IMR-90 (cell line): ENCODE measurements at regions not wholly inside any gene's neighbourhood (a gene's known extent, or its start where the extent isn't known, plus 50 kb on each side); places are given as distances from the start of the nearest gene placed in this dataset.

Source experiments
- ATAC-seq: fragments of 200-7000 bp; cut with Tn5 transposase; 2 replicates; pipeline ENCODE4 v1.9.1; 2020; ENCODE audit warnings: low read depth, mild to moderate bottlenecking, moderate library complexity
- BruUV-seq: library from RNA; stranded (reverse); fragments of 400-500 nt; replicated peaks from 2 replicates; lab custom pipeline; 2021; lab: Mats Ljungman, UMichigan
- CTCF ChIA-PET: fragments of 300-600 bp; formaldehyde crosslinking; extraction: SDS; loops from one replicate; lab custom pipeline; 2021; ENCODE audit warnings: antibody characterized with exemption; lab: Yijun Ruan, JAX
- POLR2A ChIA-PET: fragments of 300-600 bp; sonication (Branson Sonifier 250); formaldehyde crosslinking; loops from one replicate; lab custom pipeline; 2022; ENCODE audit warnings: antibody characterized with exemption; ENCODE audit not compliant: unreplicated experiment; lab: Charles Lee
- DNase-seq: peaks from one replicate; pipeline ENCODE4 v3.0.0; 2013
- H2AFZ ChIP-seq: replicated peaks from 2 replicates; pipeline ENCODE3; 2013; ENCODE audit warnings: low read length, mild to moderate bottlenecking; ENCODE audit not compliant: poor library complexity
- H2AK5ac ChIP-seq: 2 replicates; pipeline ENCODE4 v1.6.1; 2013; ENCODE audit warnings: low read depth, low read length, inconsistent platforms
- H2AK9ac ChIP-seq: replicated peaks from 2 replicates; pipeline ENCODE3; 2013; ENCODE audit warnings: mild to moderate bottlenecking, low read depth, low read length, moderate library complexity; ENCODE audit not compliant: poor library complexity
- H2BK120ac ChIP-seq: 2 replicates; pipeline ENCODE4 v1.6.1; 2013; ENCODE audit warnings: low read depth, low read length, inconsistent platforms
- H2BK15ac ChIP-seq: 3 replicates; pipeline ENCODE4 v1.6.1; 2013; ENCODE audit warnings: low read depth, low read length, inconsistent platforms
- H2BK20ac ChIP-seq: 2 replicates; pipeline ENCODE4 v1.6.1; 2013; ENCODE audit warnings: low read depth, mild to moderate bottlenecking, inconsistent platforms, low read length, moderate library complexity
- H2BK5ac ChIP-seq: 2 replicates; pipeline ENCODE4 v1.6.1; 2013; ENCODE audit warnings: mild to moderate bottlenecking, low read depth, low read length, inconsistent platforms; ENCODE audit not compliant: poor library complexity, severe bottlenecking
- H3K14ac ChIP-seq: replicated peaks from 2 replicates; pipeline ENCODE4 v1.6.1; 2013; ENCODE audit warnings: low read depth, low read length, inconsistent platforms
- H3K18ac ChIP-seq: 2 replicates; pipeline ENCODE4 v1.6.1; 2013; ENCODE audit warnings: low read depth, low read length, control low read depth
- H3K23ac ChIP-seq: 2 replicates; pipeline ENCODE4 v1.6.1; 2013; ENCODE audit warnings: low read depth, low read length, inconsistent platforms
- H3K27ac ChIP-seq: 2 replicates; pipeline ENCODE4 v1.5.1; 2013; ENCODE audit warnings: mild to moderate bottlenecking, control low read depth, low read length; ENCODE audit not compliant: insufficient read depth
- H3K27me3 ChIP-seq: 2 replicates; pipeline ENCODE4 v1.6.1; 2013; ENCODE audit warnings: low read length; ENCODE audit not compliant: control insufficient read depth, insufficient read depth
- H3K36me3 ChIP-seq: 2 replicates; pipeline ENCODE4 v1.6.1; 2013; ENCODE audit warnings: low read length, mixed read lengths; ENCODE audit not compliant: control insufficient read depth, insufficient read depth
- H3K4ac ChIP-seq: 2 replicates; pipeline ENCODE4 v1.6.1; 2013; ENCODE audit warnings: low read depth, low read length, inconsistent platforms
- H3K4me1 ChIP-seq: 2 replicates; pipeline ENCODE4 v1.6.1; 2013; ENCODE audit warnings: low read length, mixed read lengths; ENCODE audit not compliant: control insufficient read depth, insufficient read depth
- H3K4me2 ChIP-seq: 2 replicates; pipeline ENCODE4 v1.6.1; 2013; ENCODE audit warnings: low read depth, mild to moderate bottlenecking, control low read depth, low read length, moderate library complexity
- H3K4me3 ChIP-seq: 2 replicates; pipeline ENCODE4 v1.5.1; 2013; ENCODE audit warnings: low read depth, mild to moderate bottlenecking, control low read depth, low read length, moderate library complexity; ENCODE audit not compliant: insufficient read depth
- H3K56ac ChIP-seq: 2 replicates; pipeline ENCODE4 v1.6.1; 2013; ENCODE audit warnings: low read length, inconsistent platforms; ENCODE audit not compliant: insufficient read depth; ENCODE audit errors: extremely low read depth
- H3K79me1 ChIP-seq, 2 experiments: 2 replicates each; pipeline ENCODE4 v1.6.1; 2013; ENCODE audit warnings: low read length in 2 of 2, inconsistent platforms in 1 of 2, low read depth in 1 of 2
- H3K9ac ChIP-seq: 2 replicates; pipeline ENCODE4 v1.6.1; 2013; ENCODE audit warnings: low read depth, low read length, control low read depth
- H3K9me1 ChIP-seq: 2 replicates; pipeline ENCODE4 v1.6.1; 2013; ENCODE audit warnings: low read length, inconsistent platforms; ENCODE audit not compliant: insufficient read depth
- H3K9me3 ChIP-seq: 2 replicates; pipeline ENCODE4 v1.6.1; 2013; ENCODE audit warnings: low read length; ENCODE audit not compliant: control insufficient read depth, insufficient read depth
- H4K20me1 ChIP-seq: 2 replicates; pipeline ENCODE4 v1.6.1; 2013; ENCODE audit warnings: low read length, inconsistent platforms; ENCODE audit not compliant: insufficient read depth
- H4K5ac ChIP-seq: 2 replicates; pipeline ENCODE4 v1.6.1; 2013; ENCODE audit warnings: mild to moderate bottlenecking, low read depth, low read length, control low read depth
- H4K8ac ChIP-seq, 2 experiments: 2 replicates each; pipeline ENCODE4 v1.6.1; 2013; ENCODE audit warnings: low read depth in 2 of 2, low read length in 2 of 2, control low read depth in 1 of 2, inconsistent platforms in 1 of 2
- H4K91ac ChIP-seq: 2 replicates; pipeline ENCODE4 v1.6.1; 2013; ENCODE audit warnings: low read depth, low read length, inconsistent platforms; ENCODE audit not compliant: insufficient read depth
- BHLHE40 ChIP-seq: fragments of 150-350 bp; IDR thresholded peaks from 2 replicates; pipeline ENCODE4 v1.6.1; 2016; ENCODE audit warnings: mild to moderate bottlenecking, low read depth, low read length
- CEBPB ChIP-seq: IDR thresholded peaks from 2 replicates; pipeline ENCODE4 v1.6.1; 2012; ENCODE audit warnings: low read depth, low read length, improper control_type of control experiment
- CHD1 ChIP-seq: IDR thresholded peaks from 2 replicates; pipeline ENCODE4 v1.6.1; 2012; ENCODE audit warnings: low read depth, low read length, improper control_type of control experiment
- FOS ChIP-seq: fragments of 150-350 bp; IDR thresholded peaks from 2 replicates; pipeline ENCODE4 v1.6.1; 2016; ENCODE audit warnings: low read depth, low read length
- MAFK ChIP-seq: IDR thresholded peaks from 2 replicates; pipeline ENCODE4 v1.6.1; 2012; ENCODE audit warnings: low read depth, low read length, improper control_type of control experiment
- MAZ ChIP-seq: IDR thresholded peaks from 2 replicates; pipeline ENCODE4 v1.6.1; 2012; ENCODE audit warnings: low read depth, mild to moderate bottlenecking, low read length, improper control_type of control experiment, moderate library complexity, borderline replicate concordance
- MXI1 ChIP-seq: IDR thresholded peaks from 2 replicates; pipeline ENCODE4 v1.6.1; 2012; ENCODE audit warnings: low read depth, mild to moderate bottlenecking, low read length, moderate library complexity, borderline replicate concordance
- NFE2L2 ChIP-seq: fragments of 150-350 bp; IDR thresholded peaks from 2 replicates; pipeline ENCODE4 v1.6.1; 2016; ENCODE audit warnings: low read depth, mild to moderate bottlenecking, low read length
- POLR2A ChIP-seq: IDR thresholded peaks from 2 replicates; pipeline ENCODE4 v1.6.1; 2012; ENCODE audit warnings: mild to moderate bottlenecking, low read depth, low read length
- RAD21 ChIP-seq: IDR thresholded peaks from 2 replicates; pipeline ENCODE4 v1.6.1; 2012; ENCODE audit warnings: low read length, improper control_type of control experiment
- RCOR1 ChIP-seq: IDR thresholded peaks from 2 replicates; pipeline ENCODE4 v1.6.1; 2012; ENCODE audit warnings: mild to moderate bottlenecking, low read length, improper control_type of control experiment; ENCODE audit not compliant: insufficient replicate concordance
- RFX5 ChIP-seq: IDR thresholded peaks from 2 replicates; pipeline ENCODE4 v1.8.0; 2012; ENCODE audit warnings: low read depth, mild to moderate bottlenecking, low read length, moderate library complexity
- SMC3 ChIP-seq: fragments of 150-350 bp; IDR thresholded peaks from 2 replicates; pipeline ENCODE4 v1.6.1; 2016; ENCODE audit warnings: low read depth, mild to moderate bottlenecking, antibody characterized with exemption, low read length, moderate library complexity
- WGBS, 2 experiments: methylation state at CpG; one replicate each; pipeline versions ENCODE4 v1.1.5 to v1.1.7; 2013; ENCODE audit warnings: missing lambda C conversion rate in 2 of 2; ENCODE audit not compliant: insufficient read length in 1 of 2; ENCODE audit errors: extremely low coverage in 2 of 2; 5-methylcytosine and 5-hydroxymethylcytosine counted together
- dilution Hi-C: fragments of 300-500 bp; cut with HindIII; formaldehyde crosslinking; loops from one replicate; pipeline ENCODE4 v1.14.3; 2018; ENCODE audit warnings: low sequenced_read_pairs; ENCODE audit not compliant: unreplicated experiment
- in situ Hi-C: fragments of 300-500 bp; cut with MboI; formaldehyde crosslinking; loops from 3 replicates; pipeline ENCODE4 v1.14.3; 2019; ENCODE audit warnings: low sequenced_read_pairs, inconsistent platforms, mixed read lengths
- intact Hi-C: fragments of 100-400 bp; cut with micrococcal nuclease; formaldehyde crosslinking; loops from 2 replicates; pipeline ENCODE4 v1.10.0; 2022
- TF ChIP-seq, protein P1 (sequence below): fragments of 150-350 bp; IDR thresholded peaks from 2 replicates; pipeline ENCODE4 v1.6.1; 2017; ENCODE audit warnings: mild to moderate bottlenecking, antibody characterized with exemption, low read length, low read depth
- TF ChIP-seq, protein P2 (sequence below): fragments of 150-350 bp; IDR thresholded peaks from 2 replicates; pipeline ENCODE4 v1.6.1; 2016; ENCODE audit warnings: low read depth, mild to moderate bottlenecking, low read length, moderate library complexity, borderline replicate concordance
- TF ChIP-seq, protein P3 (sequence below): conservative IDR thresholded peaks from 2 replicates; pipeline ENCODE4 v1.5.1; 2012; ENCODE audit warnings: mild to moderate bottlenecking, low read depth, low read length, improper control_type of control experiment

DNA sequence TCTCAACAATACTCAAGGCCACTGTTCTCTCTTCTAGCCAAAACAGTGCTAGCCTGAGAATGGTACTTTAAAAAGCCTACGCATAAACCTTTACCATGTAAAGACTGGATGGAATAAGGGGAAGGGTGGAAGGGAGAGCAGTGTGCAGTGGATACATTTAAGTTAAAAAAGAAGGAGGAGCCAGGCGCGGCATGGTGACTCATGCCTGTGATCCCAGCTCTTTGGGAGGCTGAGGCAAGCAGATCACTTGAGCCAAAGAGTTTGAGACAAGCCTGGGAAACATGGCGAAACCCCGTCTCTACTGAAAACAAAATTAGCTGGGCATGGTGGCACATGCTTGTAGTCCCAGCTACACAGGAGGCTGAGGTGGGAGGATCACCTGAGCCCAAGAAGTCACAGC is 127.7 kb upstream of the KIF2A start:
- no peak overlapping the region for H3K9ac ChIP-seq
- no CpG with 5 or more reads among the region's 5 CpGs for WGBS, 2 experiments
- DNase-seq, result no peak

More for the DNA sequence above, 127.7 kb upstream of the KIF2A start:
- intact Hi-C loops (no loop called here), dilution Hi-C loops (no loop called here), in situ Hi-C loops (no loop called here)
- Histone ChIP-seq H3K9me1 (no peaks in the 10 kb centered on the region), H4K5ac (no peak overlapping the region), H2BK120ac (no peak overlapping the region), H2AFZ (no peak overlapping the region), H3K18ac (no peak overlapping the region), H3K4me1 (no peaks in the 10 kb centered on the region), H2BK5ac (no peak overlapping the region), H4K20me1 (no peaks in the 10 kb centered on the region), H3K23ac (no peak overlapping the region), H2BK20ac (no peak overlapping the region), H2AK5ac (no peak overlapping the region), H3K27ac (no peak overlapping the region), H3K4me3 (no peak overlapping the region), H2BK15ac (no peak overlapping the region), H3K56ac (no peak overlapping the region), H3K14ac (no peak overlapping the region), H2AK9ac (no peak overlapping the region), H4K8ac (no peak overlapping the region), H4K91ac (no peak overlapping the region), H3K27me3 (no peaks in the 10 kb centered on the region), H3K36me3 (no peaks in the 10 kb centered on the region), H3K9me3 (no peaks in the 10 kb centered on the region), H3K4ac (no peak overlapping the region), H3K4me2 (no peak overlapping the region), H3K79me1 (no peaks in the 10 kb centered on the region)
- TF ChIP-seq SMC3 (no peak), RCOR1 (no peak), MXI1 (no peak), RAD21 (no peak), CHD1 (no peak), MAZ (no peak), BHLHE40 (no peak), POLR2A (no peak), FOS (no peak), MAFK (no peak), CEBPB (no peak), RFX5 (no peak), NFE2L2 (no peak)
- TF ChIP-seq, protein P1, sequence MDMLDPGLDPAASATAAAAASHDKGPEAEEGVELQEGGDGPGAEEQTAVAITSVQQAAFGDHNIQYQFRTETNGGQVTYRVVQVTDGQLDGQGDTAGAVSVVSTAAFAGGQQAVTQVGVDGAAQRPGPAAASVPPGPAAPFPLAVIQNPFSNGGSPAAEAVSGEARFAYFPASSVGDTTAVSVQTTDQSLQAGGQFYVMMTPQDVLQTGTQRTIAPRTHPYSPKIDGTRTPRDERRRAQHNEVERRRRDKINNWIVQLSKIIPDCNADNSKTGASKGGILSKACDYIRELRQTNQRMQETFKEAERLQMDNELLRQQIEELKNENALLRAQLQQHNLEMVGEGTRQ, result no peak
- TF ChIP-seq, protein P2, sequence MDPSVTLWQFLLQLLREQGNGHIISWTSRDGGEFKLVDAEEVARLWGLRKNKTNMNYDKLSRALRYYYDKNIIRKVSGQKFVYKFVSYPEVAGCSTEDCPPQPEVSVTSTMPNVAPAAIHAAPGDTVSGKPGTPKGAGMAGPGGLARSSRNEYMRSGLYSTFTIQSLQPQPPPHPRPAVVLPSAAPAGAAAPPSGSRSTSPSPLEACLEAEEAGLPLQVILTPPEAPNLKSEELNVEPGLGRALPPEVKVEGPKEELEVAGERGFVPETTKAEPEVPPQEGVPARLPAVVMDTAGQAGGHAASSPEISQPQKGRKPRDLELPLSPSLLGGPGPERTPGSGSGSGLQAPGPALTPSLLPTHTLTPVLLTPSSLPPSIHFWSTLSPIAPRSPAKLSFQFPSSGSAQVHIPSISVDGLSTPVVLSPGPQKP, result no peak
- TF ChIP-seq, protein P3, sequence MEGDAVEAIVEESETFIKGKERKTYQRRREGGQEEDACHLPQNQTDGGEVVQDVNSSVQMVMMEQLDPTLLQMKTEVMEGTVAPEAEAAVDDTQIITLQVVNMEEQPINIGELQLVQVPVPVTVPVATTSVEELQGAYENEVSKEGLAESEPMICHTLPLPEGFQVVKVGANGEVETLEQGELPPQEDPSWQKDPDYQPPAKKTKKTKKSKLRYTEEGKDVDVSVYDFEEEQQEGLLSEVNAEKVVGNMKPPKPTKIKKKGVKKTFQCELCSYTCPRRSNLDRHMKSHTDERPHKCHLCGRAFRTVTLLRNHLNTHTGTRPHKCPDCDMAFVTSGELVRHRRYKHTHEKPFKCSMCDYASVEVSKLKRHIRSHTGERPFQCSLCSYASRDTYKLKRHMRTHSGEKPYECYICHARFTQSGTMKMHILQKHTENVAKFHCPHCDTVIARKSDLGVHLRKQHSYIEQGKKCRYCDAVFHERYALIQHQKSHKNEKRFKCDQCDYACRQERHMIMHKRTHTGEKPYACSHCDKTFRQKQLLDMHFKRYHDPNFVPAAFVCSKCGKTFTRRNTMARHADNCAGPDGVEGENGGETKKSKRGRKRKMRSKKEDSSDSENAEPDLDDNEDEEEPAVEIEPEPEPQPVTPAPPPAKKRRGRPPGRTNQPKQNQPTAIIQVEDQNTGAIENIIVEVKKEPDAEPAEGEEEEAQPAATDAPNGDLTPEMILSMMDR, result no peak
- POLR2A ChIA-PET, result no interaction called here
- ATAC-seq, result no peak
- no TSS peak for BruUV-seq
- CTCF ChIA-PET, result no interaction called here
